ENCODE measurements at regions not wholly inside any gene's neighbourhood (a gene's known extent, or its start where the extent isn't known, plus 50 kb on each side); places are given as distances from the start of the nearest gene placed in this dataset.

GRCh38 chr3:177773717-177774116 is 576.4 kb upstream of the TBL1XR1 start:
- TF ChIP-seq CTCF (IDR thresholded peaks at IDR 0.05; ENCODE audit: extremely low read depth in 1 of 2, insufficient read depth in 1 of 2, low read depth in 1 of 2, low read length in 2 of 2) (no peak), EZH2 (IDR thresholded peaks at IDR 0.05; ENCODE audit: borderline replicate concordance, low read depth, low read length, severe bottlenecking) (no peak), POLR2AphosphoS5 (IDR thresholded peaks at IDR 0.05; ENCODE audit: insufficient read depth, low read depth, low read length) (no peak), MYC (IDR thresholded peaks at IDR 0.05; ENCODE audit: low read depth, low read length) (no peak), POLR2A (IDR thresholded peaks at IDR 0.05; ENCODE audit: low read depth, low read length) (no peak)
- TF ChIP-seq, protein P1, sequence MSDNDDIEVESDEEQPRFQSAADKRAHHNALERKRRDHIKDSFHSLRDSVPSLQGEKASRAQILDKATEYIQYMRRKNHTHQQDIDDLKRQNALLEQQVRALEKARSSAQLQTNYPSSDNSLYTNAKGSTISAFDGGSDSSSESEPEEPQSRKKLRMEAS (IDR thresholded peaks at IDR 0.05; ENCODE audit: insufficient read depth, insufficient read length): no peak
